Endothelial cell of umbilical vein (primary cell): ENCODE measurements at regions not wholly inside any gene's neighbourhood (a gene's known extent, or its start where the extent isn't known, plus 50 kb on each side); places are given as distances from the start of the nearest gene placed in this dataset.

ENCODE experiments used
- BruUV-seq: library from RNA; stranded (reverse); fragments of 400-500 nt; replicated peaks from 2 replicates; lab custom pipeline; 2021; lab: Mats Ljungman, UMichigan
- CTCF ChIA-PET: fragments of 300-600, 350-600 bp; sonication (Branson Sonifier 250); formaldehyde crosslinking; loops from one replicate; lab custom pipeline; 2021; ENCODE audit warnings: antibody characterized with exemption, inconsistent platforms; lab: Charles Lee
- POLR2A ChIA-PET: fragments of 300-600, 350-600 bp; sonication (Branson Sonifier 250); formaldehyde crosslinking; loops from one replicate; lab custom pipeline; 2021; ENCODE audit warnings: antibody characterized with exemption, inconsistent platforms; lab: Charles Lee
- DNase-seq: peaks from one replicate; pipeline ENCODE4 v3.0.0-alpha.2; 2011; ENCODE audit warnings: low read depth, low spot score
- FAIRE-seq: peaks from 2 replicates; lab custom pipeline; 2011; peaks lifted over from hg19 to GRCh38; lab: Jason Lieb, UNC
- H2AFZ ChIP-seq: 2 replicates; pipeline ENCODE4 v1.6.0; 2012; ENCODE audit warnings: low read depth, low read length, control low read depth, inconsistent platforms
- H3K27ac ChIP-seq: 2 replicates; pipeline ENCODE4 v1.5.1; 2011; ENCODE audit warnings: low read depth, mild to moderate bottlenecking, control low read depth, low read length, moderate library complexity; ENCODE audit not compliant: insufficient read depth
- H3K27me3 ChIP-seq, 2 experiments: 2 replicates each; pipeline versions ENCODE4 v1.6.0 to v1.6.1; 2011; ENCODE audit warnings: low read length in 2 of 2, mixed read lengths in 1 of 2; ENCODE audit not compliant: control insufficient read depth in 2 of 2, insufficient read depth in 2 of 2
- H3K36me3 ChIP-seq, 2 experiments: 2 replicates in 1 of 2; 3 replicates in 1 of 2; pipeline ENCODE4 v1.5.1; 2011; ENCODE audit warnings: low read length in 2 of 2, mild to moderate bottlenecking in 1 of 2, moderate library complexity in 1 of 2; ENCODE audit not compliant: control insufficient read depth in 2 of 2, insufficient read depth in 2 of 2; ENCODE audit errors: extremely low read depth in 1 of 2
- H3K4me1 ChIP-seq: 3 replicates; pipeline ENCODE4 v1.5.1; 2011; ENCODE audit warnings: mild to moderate bottlenecking, low read length; ENCODE audit not compliant: control insufficient read depth, insufficient read depth; ENCODE audit errors: extremely low read depth
- H3K4me2 ChIP-seq: 2 replicates; pipeline ENCODE4 v1.6.1; 2011; ENCODE audit warnings: low read length, control low read depth, mixed read lengths; ENCODE audit not compliant: insufficient read depth
- H3K4me3 ChIP-seq, 3 experiments: fragments of 200-600 bp in 1 of 3; sonication (generic), shearing (Covaris generic) in 1 of 3; replicated peaks in 1 of 3; 2 replicates each; pipeline ENCODE4 v1.5.1; 2011 to 2016; ENCODE audit warnings: control low read depth in 3 of 3, low read length in 3 of 3, mild to moderate bottlenecking in 2 of 3, inconsistent platforms in 1 of 3, low read depth in 1 of 3, moderate library complexity in 1 of 3; ENCODE audit not compliant: insufficient read depth in 1 of 3
- H3K79me2 ChIP-seq: 2 replicates; pipeline ENCODE4 v1.6.0; 2012; ENCODE audit warnings: low read length, inconsistent platforms; ENCODE audit not compliant: control insufficient read depth, insufficient read depth
- H3K9ac ChIP-seq: replicated peaks from 2 replicates; pipeline ENCODE3; 2011; ENCODE audit warnings: low read length, control low read depth; ENCODE audit not compliant: insufficient read depth; ENCODE audit errors: extremely low read depth
- H3K9me1 ChIP-seq: replicated peaks from 3 replicates; pipeline ENCODE4 v1.6.0; 2011; ENCODE audit warnings: mild to moderate bottlenecking, low read length; ENCODE audit not compliant: control insufficient read depth, insufficient read depth; ENCODE audit errors: extremely low read depth
- H3K9me3 ChIP-seq: replicated peaks from 2 replicates; pipeline ENCODE4 v1.5.1; 2012; ENCODE audit warnings: low read length, inconsistent platforms; ENCODE audit not compliant: control insufficient read depth, insufficient read depth
- H4K20me1 ChIP-seq: replicated peaks from 2 replicates; pipeline ENCODE3; 2011; ENCODE audit warnings: mild to moderate bottlenecking, low read length; ENCODE audit not compliant: control insufficient read depth, insufficient read depth; ENCODE audit errors: extremely low read depth
- CTCF ChIP-seq, 2 donors: IDR thresholded peaks; 1 replicate in 1 of 2; 2 replicates in 1 of 2; pipeline ENCODE4 v1.5.1; 2011; ENCODE audit warnings: low read length in 2 of 2, mild to moderate bottlenecking in 2 of 2, moderate library complexity in 2 of 2, control low read depth in 1 of 2, inconsistent platforms in 1 of 2, low read depth in 1 of 2; ENCODE audit not compliant: insufficient read depth in 1 of 2; ENCODE audit errors: extremely low read depth in 1 of 2
- EZH2 ChIP-seq: IDR thresholded peaks from 2 replicates; pipeline ENCODE4 v1.6.1; 2012; ENCODE audit warnings: borderline replicate concordance, low read depth, mild to moderate bottlenecking, moderate library complexity, low read length, inconsistent platforms; ENCODE audit not compliant: severe bottlenecking
- FOS ChIP-seq: IDR thresholded peaks from 2 replicates; pipeline ENCODE4 v1.6.1; 2011; ENCODE audit warnings: mild to moderate bottlenecking, low read length, moderate library complexity, borderline replicate concordance; ENCODE audit not compliant: insufficient read depth
- GATA2 ChIP-seq: IDR thresholded peaks from 2 replicates; pipeline ENCODE4 v1.7.0; 2011; ENCODE audit warnings: low read depth, mild to moderate bottlenecking, moderate library complexity, mixed read lengths, low read length; ENCODE audit not compliant: insufficient read length, insufficient read depth
- JUN ChIP-seq: IDR thresholded peaks from 2 replicates; pipeline ENCODE4 v1.6.1; 2011; ENCODE audit warnings: borderline replicate concordance, low read depth; ENCODE audit not compliant: insufficient read length, insufficient read depth
- MAX ChIP-seq: IDR thresholded peaks from 2 replicates; pipeline ENCODE4 v1.6.1; 2011; ENCODE audit not compliant: insufficient read depth, insufficient read length
- MYC ChIP-seq: IDR thresholded peaks from one replicate; pipeline ENCODE4 v1.6.1; 2011; ENCODE audit warnings: mild to moderate bottlenecking, low read depth, low read length
- POLR2A ChIP-seq: IDR thresholded peaks from 2 replicates; pipeline ENCODE4 v1.6.1; 2012; ENCODE audit warnings: low read depth, mild to moderate bottlenecking, control low read depth, low read length
- POLR2AphosphoS5 ChIP-seq: IDR thresholded peaks from 2 replicates; pipeline ENCODE4 v1.6.1; 2012; ENCODE audit warnings: low read depth, mild to moderate bottlenecking, control low read depth, low read length, moderate library complexity; ENCODE audit not compliant: insufficient read depth
- dilution Hi-C: fragments of 300-500 bp; cut with MboI; formaldehyde crosslinking; loops from one replicate; pipeline ENCODE4 v1.15.0; 2019; ENCODE audit warnings: low sequenced_read_pairs; ENCODE audit not compliant: extremely low pct_ligation_motif_present
- intact Hi-C: fragments of 100-400 bp; cut with micrococcal nuclease; formaldehyde crosslinking; loops from one replicate; pipeline ENCODE4 v1.10.0; 2022

GRCh38 chr12:58299371-58299770 lies 358.0 kb downstream of the ATP23 start:
- H2AFZ ChIP-seq = no peak overlapping the region
- dilution Hi-C loops (no loop called here), intact Hi-C loops (no loop called here)
- no TSS peak for BruUV-seq
- no peaks in the 10 kb centered on the region for H3K4me1 ChIP-seq
- FAIRE-seq = no peak
- no peaks in the 10 kb centered on the region for H3K79me2 ChIP-seq
- H3K4me3 ChIP-seq = no peak overlapping the region
- CTCF ChIA-PET = interaction anchor here (0.9 kb wide), 1 partner anchor 35 kb away, joined by 3 read pairs; no protein-coding TSS in a partner anchor
- H3K27me3 ChIP-seq = no peaks in the 10 kb centered on the region
- H4K20me1 ChIP-seq = no peaks in the 10 kb centered on the region
- H3K9me3 ChIP-seq = no peaks in the 10 kb centered on the region
- no peaks in the 10 kb centered on the region for H3K9me1 ChIP-seq
- no peak overlapping the region for H3K27ac ChIP-seq
- H3K9ac ChIP-seq = no peak overlapping the region
- no peaks in the 10 kb centered on the region for H3K36me3 ChIP-seq
- DNase-seq = no peak
- no peak overlapping the region for H3K4me2 ChIP-seq
- POLR2A ChIA-PET = no interaction called here
- TF ChIP-seq POLR2A (no peak), MAX (no peak), EZH2 (no peak), FOS (no peak), JUN (no peak), GATA2 (no peak), CTCF (IDR thresholded peaks at IDR 0.05; ENCODE audit: extremely low read depth in 1 of 2, insufficient read depth in 1 of 2, low read depth in 1 of 2, low read length in 2 of 2) (no peak), MYC (no peak), POLR2AphosphoS5 (no peak)
